ENCODE measurements at regions not wholly inside any gene's neighbourhood (a gene's known extent, or its start where the extent isn't known, plus 50 kb on each side); places are given as distances from the start of the nearest gene placed in this dataset.

DNA sequence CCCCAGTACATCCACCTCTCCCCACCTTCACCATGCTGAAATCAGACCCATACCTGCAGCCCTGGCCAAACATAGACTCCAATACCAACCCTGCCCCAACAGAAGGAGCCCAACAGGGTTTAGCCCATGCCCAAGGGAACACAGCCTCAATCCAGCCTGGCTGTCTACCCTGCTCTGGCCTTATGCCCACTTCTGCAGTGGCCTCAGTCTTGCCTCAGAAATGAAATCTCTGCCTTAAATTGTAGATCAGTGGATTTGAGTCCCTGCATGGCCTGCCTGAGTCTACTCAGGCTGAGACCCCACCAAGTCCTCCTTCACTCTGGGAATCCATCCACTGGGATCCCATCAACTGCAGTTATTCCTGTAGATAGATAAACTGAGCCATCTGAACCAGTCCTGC is 97.6 kb upstream of the GJB5 start:
- no peak for TF ChIP-seq CTCF (IDR thresholded peaks at IDR 0.05; ENCODE audit: low read depth, low read length)
- TF ChIP-seq EZH2phosphoT487 (IDR thresholded peaks at IDR 0.05; ENCODE audit: low read depth) = no peak

All from OCI-LY3 (cell line).